OCI-LY3 (cell line): ENCODE measurements at regions not wholly inside any gene's neighbourhood (a gene's known extent, or its start where the extent isn't known, plus 50 kb on each side); places are given as distances from the start of the nearest gene placed in this dataset.

Source experiments
- CTCF ChIP-seq: fragments of 200-600, 300-600 bp; sonication (generic); IDR thresholded peaks from 2 replicates; pipeline ENCODE4 v1.5.1; 2014; ENCODE audit warnings: antibody characterized with exemption, low read length, low read depth
- EZH2phosphoT487 ChIP-seq: fragments of 200-600 bp; shearing (Covaris generic); IDR thresholded peaks from 2 replicates; pipeline ENCODE4 v1.6.1; 2018; ENCODE audit warnings: antibody characterized with exemption, mixed run types, low read depth

- TF ChIP-seq CTCF (no peak), EZH2phosphoT487 (no peak)
Observed at GRCh38 chr9:7906783-7907550, 107.4 kb upstream of the DMAC1 start.
